HEK293 (cell line): ENCODE measurements at regions not wholly inside any gene's neighbourhood (a gene's known extent, or its start where the extent isn't known, plus 50 kb on each side); places are given as distances from the start of the nearest gene placed in this dataset.

Experiments
- CTCF ChIA-PET: fragments of 350-600 bp; formaldehyde crosslinking; extraction: SDS; loops from one replicate; lab custom pipeline; 2021; ENCODE audit warnings: antibody characterized with exemption; lab: Yijun Ruan, JAX
- POLR2A ChIA-PET: fragments of 300-600 bp; formaldehyde crosslinking; extraction: SDS; loops from one replicate; lab custom pipeline; 2020; ENCODE audit warnings: antibody characterized with exemption, inconsistent platforms; lab: Yijun Ruan, JAX
- H3K27ac ChIP-seq: fragments of 200-500 bp; sonication (Bioruptor generic); 2 replicates; pipeline ENCODE4 v1.5.1; 2014; ENCODE audit warnings: low read depth, low read length, control low read depth, inconsistent platforms; ENCODE audit errors: extremely low read depth
- H3K36me3 ChIP-seq, 2 experiments: fragments of 200-500 bp in 1 of 2; sonication (Bioruptor generic) in 1 of 2; 1 replicate in 1 of 2; 2 replicates in 1 of 2; pipeline ENCODE4 v1.5.1; 2014 to 2017; ENCODE audit warnings: inconsistent platforms in 2 of 2, low read length in 2 of 2; ENCODE audit not compliant: control insufficient read depth in 2 of 2, insufficient read depth in 1 of 2
- H3K4me1 ChIP-seq: fragments of 200-500 bp; sonication (Bioruptor generic); 2 replicates; pipeline ENCODE4 v1.5.1; 2014; ENCODE audit warnings: mild to moderate bottlenecking, low read length, inconsistent platforms; ENCODE audit not compliant: control insufficient read depth, insufficient read depth
- H3K4me3 ChIP-seq: 2 replicates; pipeline ENCODE4 v1.5.1; 2011; ENCODE audit warnings: low read depth, mild to moderate bottlenecking, control low read depth, low read length, moderate library complexity
- H3K9me3 ChIP-seq: fragments of 200-500 bp; sonication (Bioruptor generic); 2 replicates; pipeline ENCODE4 v1.5.1; 2014; ENCODE audit warnings: low read depth, low read length, inconsistent platforms; ENCODE audit not compliant: control insufficient read depth, insufficient read depth
- BCL11B ChIP-seq: fragments of 450-650 bp; formaldehyde crosslinking; IDR thresholded peaks from 2 replicates; pipeline ENCODE4 v1.5.1; 2016; ENCODE audit warnings: low read depth, missing biosample characterization, missing genetic modification characterization
- GLI4 ChIP-seq: fragments of 450-650 bp; formaldehyde crosslinking; IDR thresholded peaks from 2 replicates; pipeline ENCODE4 v1.5.1; 2016; ENCODE audit warnings: missing biosample characterization, missing genetic modification characterization
- HIC1 ChIP-seq: fragments of 450-650 bp; formaldehyde crosslinking; IDR thresholded peaks from 2 replicates; pipeline ENCODE4 v1.5.1; 2016; ENCODE audit warnings: missing biosample characterization, missing genetic modification characterization
- MEIS1 ChIP-seq: sonication (generic); formaldehyde crosslinking; IDR thresholded peaks from 2 replicates; pipeline ENCODE4 v1.8.1; 2022; ENCODE audit warnings: missing genetic modification reagents, mild to moderate bottlenecking, borderline replicate concordance
- OSR2 ChIP-seq: fragments of 450-650 bp; formaldehyde crosslinking; IDR thresholded peaks from 2 replicates; pipeline ENCODE4 v1.5.1; 2016; ENCODE audit warnings: missing biosample characterization, missing genetic modification characterization
- RBAK ChIP-seq: fragments of 450-650 bp; formaldehyde crosslinking; IDR thresholded peaks from 2 replicates; pipeline ENCODE4 v1.5.1; 2016; ENCODE audit warnings: missing biosample characterization, missing genetic modification characterization
- ZBTB1 ChIP-seq: fragments of 450-650 bp; formaldehyde crosslinking; IDR thresholded peaks from 2 replicates; pipeline ENCODE4 v1.5.1; 2016; ENCODE audit warnings: missing biosample characterization, missing genetic modification characterization
- ZBTB20 ChIP-seq: fragments of 450-650 bp; formaldehyde crosslinking; IDR thresholded peaks from 2 replicates; pipeline ENCODE4 v1.5.1; 2016; ENCODE audit warnings: missing biosample characterization, missing genetic modification characterization
- ZBTB48 ChIP-seq: fragments of 450-650 bp; formaldehyde crosslinking; IDR thresholded peaks from 2 replicates; pipeline ENCODE4 v1.5.1; 2016; ENCODE audit warnings: missing biosample characterization, missing genetic modification characterization
- ZFP41 ChIP-seq: fragments of 450-650 bp; formaldehyde crosslinking; IDR thresholded peaks from 2 replicates; pipeline ENCODE4 v1.5.1; 2016; ENCODE audit warnings: missing biosample characterization, missing genetic modification characterization, borderline replicate concordance
- ZNF174 ChIP-seq: fragments of 450-650 bp; formaldehyde crosslinking; IDR thresholded peaks from 2 replicates; pipeline ENCODE4 v1.5.0; 2017; ENCODE audit warnings: missing biosample characterization, mild to moderate bottlenecking, missing genetic modification characterization
- ZNF221 ChIP-seq: fragments of 450-650 bp; formaldehyde crosslinking; IDR thresholded peaks from 2 replicates; pipeline ENCODE4 v1.5.1; 2017; ENCODE audit warnings: missing biosample characterization, missing genetic modification characterization, borderline replicate concordance
- ZNF239 ChIP-seq: fragments of 450-650 bp; formaldehyde crosslinking; IDR thresholded peaks from 2 replicates; pipeline ENCODE4 v1.5.1; 2016; ENCODE audit warnings: missing biosample characterization, missing genetic modification characterization
- ZNF311 ChIP-seq: fragments of 450-650 bp; formaldehyde crosslinking; IDR thresholded peaks from 2 replicates; pipeline ENCODE4 v1.5.1; 2017; ENCODE audit warnings: missing biosample characterization, missing genetic modification characterization, borderline replicate concordance
- ZNF416 ChIP-seq: fragments of 450-650 bp; formaldehyde crosslinking; IDR thresholded peaks from 2 replicates; pipeline ENCODE4 v1.5.1; 2016; ENCODE audit warnings: missing biosample characterization, missing genetic modification characterization
- ZNF423 ChIP-seq: fragments of 450-650 bp; formaldehyde crosslinking; IDR thresholded peaks from 2 replicates; pipeline ENCODE4 v1.5.1; 2016; ENCODE audit warnings: missing biosample characterization, missing genetic modification characterization
- ZNF449 ChIP-seq: fragments of 450-650 bp; formaldehyde crosslinking; IDR thresholded peaks from 2 replicates; pipeline ENCODE4 v1.5.1; 2017; ENCODE audit warnings: missing biosample characterization, mild to moderate bottlenecking, missing genetic modification characterization, moderate library complexity
- ZNF514 ChIP-seq: fragments of 450-650 bp; formaldehyde crosslinking; IDR thresholded peaks from 2 replicates; pipeline ENCODE4 v1.5.1; 2016; ENCODE audit warnings: missing biosample characterization, missing genetic modification characterization
- ZNF530 ChIP-seq: fragments of 450-650 bp; formaldehyde crosslinking; IDR thresholded peaks from 2 replicates; pipeline ENCODE4 v1.5.1; 2016; ENCODE audit warnings: low read depth, missing biosample characterization, missing genetic modification characterization
- ZNF585B ChIP-seq: fragments of 450-650 bp; formaldehyde crosslinking; IDR thresholded peaks from 2 replicates; pipeline ENCODE4 v1.5.1; 2016; ENCODE audit warnings: missing biosample characterization, missing genetic modification characterization
- ZNF624 ChIP-seq: fragments of 450-650 bp; formaldehyde crosslinking; IDR thresholded peaks from 2 replicates; pipeline ENCODE4 v1.5.1; 2017; ENCODE audit warnings: missing biosample characterization, missing genetic modification characterization
- ZNF658 ChIP-seq: fragments of 450-650 bp; formaldehyde crosslinking; IDR thresholded peaks from 2 replicates; pipeline ENCODE4; 2016; ENCODE audit warnings: missing biosample characterization, missing genetic modification characterization
- ZNF660 ChIP-seq: fragments of 450-650 bp; IDR thresholded peaks from 2 replicates; pipeline ENCODE4 v1.5.1; 2018; ENCODE audit warnings: missing biosample characterization, mild to moderate bottlenecking, missing genetic modification characterization
- ZNF677 ChIP-seq: fragments of 450-650 bp; IDR thresholded peaks from 2 replicates; pipeline ENCODE4 v1.5.0; 2018; ENCODE audit warnings: missing biosample characterization, mild to moderate bottlenecking, missing genetic modification characterization, moderate library complexity
- ZNF777 ChIP-seq: fragments of 450-650 bp; formaldehyde crosslinking; IDR thresholded peaks from 2 replicates; pipeline ENCODE4 v1.5.1; 2017; ENCODE audit warnings: missing biosample characterization, missing genetic modification characterization, borderline replicate concordance
- ZNF830 ChIP-seq: fragments of 450-650 bp; IDR thresholded peaks from 2 replicates; pipeline ENCODE4 v1.5.0; 2018; ENCODE audit warnings: missing biosample characterization, missing genetic modification characterization, low read depth, mild to moderate bottlenecking, moderate library complexity

GRCh38 chr1:218946147-218946546, 227.5 kb upstream of the LYPLAL1 start:
- POLR2A ChIA-PET, result no interaction called here
- CTCF ChIA-PET, result no interaction called here
- Histone ChIP-seq H3K9me3 (no peaks in the 10 kb centered on the region), H3K36me3 (no peaks in the 10 kb centered on the region), H3K4me1 (no peaks in the 10 kb centered on the region)
- TF ChIP-seq ZBTB20 (tag by site-specific recombination) (peak; percentile 41; the same call in 1 of the 2 replicates), HIC1 (tag by site-specific recombination) (no peak)
- TF ChIP-seq, all 188 proteins: peak for 1
- H3K27ac ChIP-seq, result no peak overlapping the region
- H3K4me3 ChIP-seq, result no peak overlapping the region

GRCh38 chr1:218948446-218948845, 225.2 kb upstream of the LYPLAL1 start:
- H3K4me1 ChIP-seq, result no peaks in the 10 kb centered on the region
- H3K4me3 ChIP-seq, result no peak overlapping the region
- ChIA-PET POLR2A (interaction anchor here (0.6 kb wide), 1 partner anchor 612 kb away, joined by 4 read pairs; no protein-coding TSS in a partner anchor), CTCF (no interaction called here)
- H3K9me3 ChIP-seq, result no peaks in the 10 kb centered on the region
- no peaks in the 10 kb centered on the region for H3K36me3 ChIP-seq
- H3K27ac ChIP-seq, result no peak overlapping the region
- TF ChIP-seq ZNF514, result no peak
- TF ChIP-seq MEIS1 (CRISPR knock-in tag), result no peak
- TF ChIP-seq ZBTB48 (tag by site-specific recombination), result no peak
- TF ChIP-seq ZBTB1, result no peak
- no peak for TF ChIP-seq ZNF777 (tag by site-specific recombination)
- no peak for TF ChIP-seq OSR2
- TF ChIP-seq ZNF660 (tag by site-specific recombination), result no peak
- TF ChIP-seq ZNF449 (tag by site-specific recombination), result no peak
- TF ChIP-seq ZNF530, result no peak
- no peak for TF ChIP-seq ZNF830 (tag by site-specific recombination)
- no peak for TF ChIP-seq GLI4 (tag by site-specific recombination)
- no peak for TF ChIP-seq ZNF658 (tag by site-specific recombination)
- no peak for TF ChIP-seq ZNF311 (tag by site-specific recombination)
- no peak for TF ChIP-seq ZNF624
- no peak for TF ChIP-seq ZNF585B (tag by site-specific recombination)
- no peak for TF ChIP-seq ZFP41 (tag by site-specific recombination)

GRCh38 chr1:218953386-218953785, 220.3 kb upstream of the LYPLAL1 start:
- no peaks in the 10 kb centered on the region for H3K9me3 ChIP-seq
- H3K27ac ChIP-seq, result no peak overlapping the region
- POLR2A ChIA-PET, result no interaction called here
- no peak overlapping the region for H3K4me3 ChIP-seq
- CTCF ChIA-PET, result interaction anchor here (0.6 to 0.8 kb wide), 2 partner anchors 11 to 13 kb away, joined by 3 read pairs; no protein-coding TSS in a partner anchor
- no peaks in the 10 kb centered on the region for H3K36me3 ChIP-seq
- H3K4me1 ChIP-seq, result no peaks in the 10 kb centered on the region
- no peak for TF ChIP-seq ZNF174 (tag by site-specific recombination)
- no peak for TF ChIP-seq RBAK
- no peak for TF ChIP-seq ZNF221 (tag by site-specific recombination)
- TF ChIP-seq ZNF423 (tag by site-specific recombination), result no peak
- TF ChIP-seq ZNF239 (tag by site-specific recombination), result no peak
- no peak for TF ChIP-seq ZNF416
- no peak for TF ChIP-seq ZNF677 (tag by site-specific recombination)
- no peak for TF ChIP-seq BCL11B
